ENCODE measurements at regions not wholly inside any gene's neighbourhood (a gene's known extent, or its start where the extent isn't known, plus 50 kb on each side); places are given as distances from the start of the nearest gene placed in this dataset.

- peak; percentile 19 for DNase-seq
- Histone ChIP-seq H3K36me3 (no peaks in the 10 kb centered on the region), H3K4me3 (no peak overlapping the region), H3K27ac (no peak overlapping the region), H3K4me1 (no peaks in the 10 kb centered on the region), H3K27me3 (no peaks in the 10 kb centered on the region), H3K9me3 (no peaks in the 10 kb centered on the region)
- intact Hi-C loops (cut with DNase I), result no loop called here
- WGBS, 2 donors, result 82 to 83% methylated on average over 9 of the region's 9 CpGs
- no peak for TF ChIP-seq POLR2A (IDR thresholded peaks at IDR 0.05)
- no peak for TF ChIP-seq POLR2AphosphoS5 (IDR thresholded peaks at IDR 0.05)
- no peak for TF ChIP-seq EP300 (IDR thresholded peaks at IDR 0.05)
- no peak for TF ChIP-seq CTCF (IDR thresholded peaks at IDR 0.05)
Observed at GRCh38 chr2:236862961-236863728, 222.5 kb upstream of the COPS8 start.

- Histone ChIP-seq H3K36me3 (no peaks in the 10 kb centered on the region), H3K9me3 (no peaks in the 10 kb centered on the region), H3K4me1 (no peaks in the 10 kb centered on the region), H3K27me3 (no peaks in the 10 kb centered on the region), H3K27ac (no peak overlapping the region), H3K4me3 (no peak overlapping the region)
- WGBS, 2 donors, result 75 to 89% methylated on average over 5 of the region's 5 CpGs
- intact Hi-C loops (cut with DNase I), result no loop called here
- peak; percentile 44 for DNase-seq
- no peak for TF ChIP-seq POLR2AphosphoS5 (IDR thresholded peaks at IDR 0.05)
- TF ChIP-seq EP300 (IDR thresholded peaks at IDR 0.05), result no peak
- TF ChIP-seq CTCF (IDR thresholded peaks at IDR 0.05), result no peak
- TF ChIP-seq POLR2A (IDR thresholded peaks at IDR 0.05), result no peak
Observed at GRCh38 chr2:236863729-236864126, 222.0 kb upstream of the COPS8 start.

GRCh38 chr2:236865052-236865451, 220.6 kb upstream of the COPS8 start:
- no peak for TF ChIP-seq CTCF (IDR thresholded peaks at IDR 0.05)
- no peak for TF ChIP-seq EP300 (IDR thresholded peaks at IDR 0.05)
- no peak for TF ChIP-seq POLR2AphosphoS5 (IDR thresholded peaks at IDR 0.05)
- no peak for TF ChIP-seq POLR2A (IDR thresholded peaks at IDR 0.05)
- intact Hi-C loops (cut with DNase I), result no loop called here
- peak; percentile 32 for DNase-seq
- no peaks in the 10 kb centered on the region for H3K4me1 ChIP-seq
- H3K9me3 ChIP-seq, result no peaks in the 10 kb centered on the region
- no peaks in the 10 kb centered on the region for H3K27me3 ChIP-seq
- H3K36me3 ChIP-seq, result no peaks in the 10 kb centered on the region
- H3K4me3 ChIP-seq, result no peak overlapping the region
- WGBS, 2 donors, result 88 to 90% methylated on average over 2 of the region's 2 CpGs
- H3K27ac ChIP-seq, result no peak overlapping the region

GRCh38 chr2:236866542-236867340, 218.9 kb upstream of the COPS8 start:
- no peaks in the 10 kb centered on the region for H3K27me3 ChIP-seq
- no peaks in the 10 kb centered on the region for H3K4me1 ChIP-seq
- 83 to 87% methylated on average over 10 of the region's 10 CpGs for WGBS, 2 donors
- no peaks in the 10 kb centered on the region for H3K36me3 ChIP-seq
- intact Hi-C loops (cut with DNase I), result no loop called here
- peak; percentile 52 for DNase-seq
- no peaks in the 10 kb centered on the region for H3K9me3 ChIP-seq
- no peak overlapping the region for H3K27ac ChIP-seq
- no peak overlapping the region for H3K4me3 ChIP-seq
- TF ChIP-seq CTCF (IDR thresholded peaks at IDR 0.05), result no peak
- no peak for TF ChIP-seq POLR2A (IDR thresholded peaks at IDR 0.05)
- TF ChIP-seq EP300 (IDR thresholded peaks at IDR 0.05), result no peak
- no peak for TF ChIP-seq POLR2AphosphoS5 (IDR thresholded peaks at IDR 0.05)
